ENCODE measurements at regions not wholly inside any gene's neighbourhood (a gene's known extent, or its start where the extent isn't known, plus 50 kb on each side); places are given as distances from the start of the nearest gene placed in this dataset.

- Histone ChIP-seq H3K79me2 (ENCODE audit: insufficient read depth, low read depth) (no peaks in the 10 kb centered on the region), H4K20me1 (ENCODE audit: insufficient read depth) (no peaks in the 10 kb centered on the region), H3K4me3 (IDR thresholded peaks at IDR 0.05; ENCODE audit: insufficient read depth, low read depth, low read length) (no peak overlapping the region), H3K9ac (no peak overlapping the region), H3K27ac (no peak overlapping the region), H3K4me1 (ENCODE audit: low read depth, poor library complexity, severe bottlenecking) (no peaks in the 10 kb centered on the region), H3K4me2 (no peak overlapping the region), H3K27me3 (ENCODE audit: insufficient read depth, low read depth) (no peaks in the 10 kb centered on the region), H2AFZ (ENCODE audit: low read depth) (no peak overlapping the region), H3K36me3 (ENCODE audit: insufficient read depth) (no peaks in the 10 kb centered on the region)
- no peak for TF ChIP-seq CTCF (conservative IDR thresholded peaks at IDR 0.05; ENCODE audit: low read depth, low read length)
Observed at GRCh38 chr5:44614845-44615244, 193.9 kb upstream of the MRPS30 start.

- no peaks in the 10 kb centered on the region for H3K79me2 ChIP-seq (ENCODE audit: insufficient read depth, low read depth)
- no peaks in the 10 kb centered on the region for H3K4me1 ChIP-seq (ENCODE audit: low read depth, poor library complexity, severe bottlenecking)
- H3K4me3 ChIP-seq (IDR thresholded peaks at IDR 0.05; ENCODE audit: insufficient read depth, low read depth, low read length): no peak overlapping the region
- no peak for TF ChIP-seq CTCF (conservative IDR thresholded peaks at IDR 0.05; ENCODE audit: low read depth, low read length)
- no peak overlapping the region for H3K27ac ChIP-seq
- H2AFZ ChIP-seq (ENCODE audit: low read depth): no peak overlapping the region
- H3K9ac ChIP-seq: no peak overlapping the region
- H4K20me1 ChIP-seq (ENCODE audit: insufficient read depth): no peaks in the 10 kb centered on the region
- no peaks in the 10 kb centered on the region for H3K27me3 ChIP-seq (ENCODE audit: insufficient read depth, low read depth)
- no peak overlapping the region for H3K4me2 ChIP-seq
- H3K36me3 ChIP-seq (ENCODE audit: insufficient read depth): no peaks in the 10 kb centered on the region
Observed at GRCh38 chr5:44613936-44614335, 194.8 kb upstream of the MRPS30 start.

- Histone ChIP-seq H3K27ac (no peak overlapping the region), H3K79me2 (ENCODE audit: insufficient read depth, low read depth) (no peaks in the 10 kb centered on the region), H3K9ac (no peak overlapping the region), H3K4me1 (ENCODE audit: low read depth, poor library complexity, severe bottlenecking) (no peaks in the 10 kb centered on the region), H3K27me3 (ENCODE audit: insufficient read depth, low read depth) (no peaks in the 10 kb centered on the region), H3K4me3 (IDR thresholded peaks at IDR 0.05; ENCODE audit: insufficient read depth, low read depth, low read length) (no peak overlapping the region), H3K4me2 (no peak overlapping the region), H4K20me1 (ENCODE audit: insufficient read depth) (no peaks in the 10 kb centered on the region), H3K36me3 (ENCODE audit: insufficient read depth) (no peaks in the 10 kb centered on the region), H2AFZ (ENCODE audit: low read depth) (no peak overlapping the region)
- TF ChIP-seq CTCF (conservative IDR thresholded peaks at IDR 0.05; ENCODE audit: low read depth, low read length): no peak
Observed at GRCh38 chr5:44605926-44606325, 202.8 kb upstream of the MRPS30 start.

- Histone ChIP-seq H3K9ac (no peak overlapping the region), H2AFZ (ENCODE audit: low read depth) (no peak overlapping the region), H3K27ac (no peak overlapping the region), H3K27me3 (ENCODE audit: insufficient read depth, low read depth) (no peaks in the 10 kb centered on the region), H3K4me2 (no peak overlapping the region), H3K36me3 (ENCODE audit: insufficient read depth) (no peaks in the 10 kb centered on the region), H3K79me2 (ENCODE audit: insufficient read depth, low read depth) (no peaks in the 10 kb centered on the region), H3K4me3 (IDR thresholded peaks at IDR 0.05; ENCODE audit: insufficient read depth, low read depth, low read length) (no peak overlapping the region), H4K20me1 (ENCODE audit: insufficient read depth) (no peaks in the 10 kb centered on the region), H3K4me1 (ENCODE audit: low read depth, poor library complexity, severe bottlenecking) (no peaks in the 10 kb centered on the region)
- TF ChIP-seq CTCF (conservative IDR thresholded peaks at IDR 0.05; ENCODE audit: low read depth, low read length): no peak
Observed at GRCh38 chr5:44603496-44604272, 205.1 kb upstream of the MRPS30 start.

Measured in KMS-11 (cell line).